MM.1S (cell line): ENCODE measurements at regions not wholly inside any gene's neighbourhood (a gene's known extent, or its start where the extent isn't known, plus 50 kb on each side); places are given as distances from the start of the nearest gene placed in this dataset.

Experiments used
- EZH2 ChIP-seq: fragments of 300-600 bp; sonication (generic); optimal IDR thresholded peaks from 2 replicates; pipeline ENCODE3; 2017; ENCODE audit warnings: low read depth, mild to moderate bottlenecking, antibody characterized with exemption, low read length, mixed read lengths
- EZH2phosphoT487 ChIP-seq: fragments of 300-600 bp; sonication (generic); IDR thresholded peaks from 2 replicates; pipeline ENCODE4 v1.6.1; 2018; ENCODE audit warnings: antibody characterized with exemption, low read length
- TF ChIP-seq, protein P1 (sequence below): fragments of 300-600 bp; sonication (generic); IDR thresholded peaks from 2 replicates; pipeline ENCODE4 v1.5.1; 2016; ENCODE audit warnings: antibody characterized with exemption, low read length, mixed read lengths

DNA sequence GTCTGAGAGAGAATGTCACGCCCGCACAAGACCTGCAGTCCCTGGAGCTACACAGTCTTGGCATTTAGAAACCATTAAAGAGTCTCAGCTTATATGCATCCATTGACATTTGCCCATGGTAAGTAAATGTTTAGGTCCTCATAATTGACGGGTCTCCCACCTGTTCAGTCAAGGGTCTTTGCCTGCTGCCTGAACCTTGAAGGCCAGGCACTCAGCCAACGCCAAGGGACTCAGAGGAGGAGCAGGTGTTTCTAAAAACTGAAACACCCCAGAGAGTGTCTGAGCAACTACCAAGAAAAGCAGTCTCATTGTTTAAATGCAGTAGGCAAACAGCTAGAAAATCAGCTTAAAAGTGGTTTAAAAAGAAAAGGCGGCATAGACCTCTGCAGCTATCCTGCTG is 264.7 kb upstream of the AKR1E2 start:
- no peak for TF ChIP-seq EZH2
- TF ChIP-seq, protein P1, sequence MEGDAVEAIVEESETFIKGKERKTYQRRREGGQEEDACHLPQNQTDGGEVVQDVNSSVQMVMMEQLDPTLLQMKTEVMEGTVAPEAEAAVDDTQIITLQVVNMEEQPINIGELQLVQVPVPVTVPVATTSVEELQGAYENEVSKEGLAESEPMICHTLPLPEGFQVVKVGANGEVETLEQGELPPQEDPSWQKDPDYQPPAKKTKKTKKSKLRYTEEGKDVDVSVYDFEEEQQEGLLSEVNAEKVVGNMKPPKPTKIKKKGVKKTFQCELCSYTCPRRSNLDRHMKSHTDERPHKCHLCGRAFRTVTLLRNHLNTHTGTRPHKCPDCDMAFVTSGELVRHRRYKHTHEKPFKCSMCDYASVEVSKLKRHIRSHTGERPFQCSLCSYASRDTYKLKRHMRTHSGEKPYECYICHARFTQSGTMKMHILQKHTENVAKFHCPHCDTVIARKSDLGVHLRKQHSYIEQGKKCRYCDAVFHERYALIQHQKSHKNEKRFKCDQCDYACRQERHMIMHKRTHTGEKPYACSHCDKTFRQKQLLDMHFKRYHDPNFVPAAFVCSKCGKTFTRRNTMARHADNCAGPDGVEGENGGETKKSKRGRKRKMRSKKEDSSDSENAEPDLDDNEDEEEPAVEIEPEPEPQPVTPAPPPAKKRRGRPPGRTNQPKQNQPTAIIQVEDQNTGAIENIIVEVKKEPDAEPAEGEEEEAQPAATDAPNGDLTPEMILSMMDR, result no peak
- TF ChIP-seq EZH2phosphoT487, result no peak
